SK-N-SH (cell line): ENCODE measurements at regions not wholly inside any gene's neighbourhood (a gene's known extent, or its start where the extent isn't known, plus 50 kb on each side); places are given as distances from the start of the nearest gene placed in this dataset.

Experiments
- CTCF ChIA-PET: fragments of 300-600, 350-600 bp; formaldehyde crosslinking; extraction: SDS; loops from one replicate; lab custom pipeline; 2021; lab: Yijun Ruan, JAX
- POLR2A ChIA-PET: fragments of 350-600 bp; sonication (Branson Sonifier 250); formaldehyde crosslinking; extraction: SDS; loops from one replicate; lab custom pipeline; 2020; ENCODE audit warnings: antibody characterized with exemption, inconsistent platforms; lab: Yijun Ruan, JAX
- DNase-seq: peaks from one replicate; pipeline ENCODE4 v3.0.0; 2012
- H2AFZ ChIP-seq: fragments of 200-600 bp; sonication (generic); 2 replicates; pipeline ENCODE4 v1.8.1; 2016; ENCODE audit warnings: antibody characterized with exemption, mild to moderate bottlenecking, low read depth
- H3F3A ChIP-seq: fragments of 200-600 bp; sonication (generic); replicated peaks from 2 replicates; pipeline ENCODE3; 2016; ENCODE audit warnings: antibody characterized with exemption, mild to moderate bottlenecking; ENCODE audit not compliant: insufficient read depth
- H3K27ac ChIP-seq, 2 experiments: fragments of 200-500 bp in 1 of 2; fragments of 200-600 bp in 1 of 2; sonication (Bioruptor generic) in 1 of 2; sonication (generic), shearing (Covaris generic) in 1 of 2; 2 replicates each; pipeline versions ENCODE4 v1.5.1 to v1.6.1; 2014 to 2016; ENCODE audit warnings: low read depth in 2 of 2, inconsistent platforms in 1 of 2, low read length in 1 of 2, mild to moderate bottlenecking in 1 of 2, mixed read lengths in 1 of 2
- H3K27me3 ChIP-seq: fragments of 200-600 bp; sonication (generic), shearing (Covaris generic); 2 replicates; pipeline ENCODE4 v1.6.1; 2016; ENCODE audit warnings: mixed run types; ENCODE audit not compliant: insufficient read depth
- H3K36me3 ChIP-seq, 2 experiments: fragments of 200-500 bp in 1 of 2; fragments of 200-600 bp in 1 of 2; sonication (Bioruptor generic) in 1 of 2; sonication (generic) in 1 of 2; replicated peaks in 1 of 2; 2 replicates each; pipeline versions ENCODE3 to v1.5.1; 2014 to 2016; ENCODE audit warnings: low read length in 1 of 2, mild to moderate bottlenecking in 1 of 2; ENCODE audit not compliant: insufficient read depth in 2 of 2, control insufficient read depth in 1 of 2
- H3K4me1 ChIP-seq, 2 experiments: fragments of 200-500 bp in 1 of 2; fragments of 200-600 bp in 1 of 2; sonication (Bioruptor generic) in 1 of 2; sonication (generic), shearing (Covaris generic) in 1 of 2; 2 replicates each; pipeline versions ENCODE4 v1.5.1 to v1.6.1; 2014 to 2016; ENCODE audit warnings: low read depth in 1 of 2, low read length in 1 of 2, mixed run types in 1 of 2; ENCODE audit not compliant: insufficient read depth in 2 of 2, control insufficient read depth in 1 of 2
- H3K4me2 ChIP-seq: fragments of 200-600 bp; sonication (generic), shearing (Covaris generic); 2 replicates; pipeline ENCODE4 v1.6.1; 2017; ENCODE audit warnings: mixed run types
- H3K4me3 ChIP-seq, 2 experiments: fragments of 200-500 bp in 1 of 2; fragments of 200-600 bp in 1 of 2; sonication (Bioruptor generic) in 1 of 2; sonication (generic), shearing (Covaris generic) in 1 of 2; 2 replicates each; pipeline versions ENCODE4 v1.5.1 to v1.8.1; 2014 to 2016; ENCODE audit warnings: low read depth in 2 of 2, inconsistent platforms in 1 of 2, low read length in 1 of 2, mild to moderate bottlenecking in 1 of 2, mixed read lengths in 1 of 2, moderate library complexity in 1 of 2
- H3K79me2 ChIP-seq: fragments of 200-600 bp; sonication (generic); 2 replicates; pipeline ENCODE4 v1.8.1; 2017; ENCODE audit warnings: mild to moderate bottlenecking; ENCODE audit not compliant: insufficient read depth
- H3K9ac ChIP-seq: fragments of 200-600 bp; sonication (generic); 2 replicates; pipeline ENCODE4 v1.6.1; 2017; ENCODE audit warnings: mixed run types
- H3K9me2 ChIP-seq: fragments of 200-600 bp; sonication (generic); 2 replicates; pipeline ENCODE4 v1.6.1; 2017; ENCODE audit warnings: mixed run types
- H3K9me3 ChIP-seq: fragments of 200-600 bp; sonication (generic); 2 replicates; pipeline ENCODE4 v1.6.1; 2017; ENCODE audit warnings: mixed run types, mild to moderate bottlenecking, moderate library complexity
- H4K20me1 ChIP-seq: fragments of 200-600 bp; sonication (generic); 2 replicates; pipeline ENCODE4 v1.6.1; 2017; ENCODE audit warnings: mild to moderate bottlenecking, mixed run types; ENCODE audit not compliant: insufficient read depth
- EP300 ChIP-seq, 2 experiments: IDR thresholded peaks; 2 replicates each; pipeline versions ENCODE4 v1.4.0 to v1.6.1; 2012; ENCODE audit warnings: borderline replicate concordance in 1 of 2, low read depth in 1 of 2, low read length in 1 of 2
- EZH2phosphoT487 ChIP-seq: fragments of 200-600 bp; sonication (generic); IDR thresholded peaks from 2 replicates; pipeline ENCODE4 v1.6.1; 2017; ENCODE audit warnings: low read depth, mixed run types, mild to moderate bottlenecking, antibody characterized with exemption, moderate library complexity, borderline replicate concordance
- FOXJ3 ChIP-seq: sonication (generic); formaldehyde crosslinking; IDR thresholded peaks from 2 replicates; pipeline ENCODE4 v1.5.1; 2020; ENCODE audit warnings: mild to moderate bottlenecking, missing genetic modification reagents
- FOXM1 ChIP-seq: IDR thresholded peaks from 2 replicates; pipeline ENCODE4 v1.4.0; 2012; ENCODE audit warnings: low read depth, mild to moderate bottlenecking
- GABPA ChIP-seq: IDR thresholded peaks from 2 replicates; pipeline ENCODE4 v1.4.0; 2012; ENCODE audit warnings: low read depth, mild to moderate bottlenecking
- MEF2A ChIP-seq: IDR thresholded peaks from 2 replicates; pipeline ENCODE4 v1.4.0; 2012; ENCODE audit warnings: low read depth, borderline replicate concordance
- POLR2AphosphoS5 ChIP-seq: IDR thresholded peaks from 2 replicates; pipeline ENCODE4 v1.6.1; 2012; ENCODE audit warnings: low read depth, low read length
- RAD21 ChIP-seq: IDR thresholded peaks from 2 replicates; pipeline ENCODE4 v1.6.1; 2012; ENCODE audit warnings: mild to moderate bottlenecking, low read length
- RCOR1 ChIP-seq: fragments of 150-350 bp; IDR thresholded peaks from 2 replicates; pipeline ENCODE4 v1.6.1; 2017; ENCODE audit warnings: antibody characterized with exemption, low read length
- REST ChIP-seq: IDR thresholded peaks from 2 replicates; pipeline ENCODE4 v1.6.1; 2012; ENCODE audit warnings: mild to moderate bottlenecking, low read depth, low read length, moderate library complexity
- RXRA ChIP-seq: IDR thresholded peaks from 2 replicates; pipeline ENCODE4 v1.4.0; 2012; ENCODE audit warnings: low read depth, mild to moderate bottlenecking, borderline replicate concordance
- TCF12 ChIP-seq: IDR thresholded peaks from 2 replicates; pipeline ENCODE4 v1.4.0; 2012
- TEAD4 ChIP-seq: IDR thresholded peaks from 2 replicates; pipeline ENCODE4 v1.4.0; 2012; ENCODE audit warnings: mild to moderate bottlenecking, borderline replicate concordance; ENCODE audit not compliant: insufficient read depth
- YY1 ChIP-seq: IDR thresholded peaks from 2 replicates; pipeline ENCODE4 v1.4.0; 2012; ENCODE audit warnings: low read depth, mild to moderate bottlenecking
- WGBS: methylation state at CpG from one replicate; pipeline ENCODE4 v1.1.6; 2017; ENCODE audit warnings: low lambda C conversion rate; 5-methylcytosine and 5-hydroxymethylcytosine counted together
- TF ChIP-seq, protein P1 (sequence below): IDR thresholded peaks from 2 replicates; pipeline ENCODE4 v1.4.0; 2012; ENCODE audit warnings: low read depth, borderline replicate concordance
- TF ChIP-seq, protein P2 (sequence below): IDR thresholded peaks from 2 replicates; pipeline ENCODE4 v1.4.0; 2012; ENCODE audit warnings: low read depth, borderline replicate concordance
- TF ChIP-seq, protein P3 (sequence below): IDR thresholded peaks from 2 replicates; pipeline ENCODE4 v1.4.0; 2012; ENCODE audit warnings: low read depth

GRCh38 chr12:73308747-73309146 lies 1036.6 kb downstream of the TRHDE start:
- TF ChIP-seq POLR2AphosphoS5: no peak
- no peak for TF ChIP-seq GABPA
- no peak for TF ChIP-seq TCF12
- TF ChIP-seq MEF2A: no peak
- no peak for TF ChIP-seq EZH2phosphoT487
- TF ChIP-seq, protein P1, sequence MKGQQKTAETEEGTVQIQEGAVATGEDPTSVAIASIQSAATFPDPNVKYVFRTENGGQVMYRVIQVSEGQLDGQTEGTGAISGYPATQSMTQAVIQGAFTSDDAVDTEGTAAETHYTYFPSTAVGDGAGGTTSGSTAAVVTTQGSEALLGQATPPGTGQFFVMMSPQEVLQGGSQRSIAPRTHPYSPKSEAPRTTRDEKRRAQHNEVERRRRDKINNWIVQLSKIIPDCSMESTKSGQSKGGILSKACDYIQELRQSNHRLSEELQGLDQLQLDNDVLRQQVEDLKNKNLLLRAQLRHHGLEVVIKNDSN: no peak
- TF ChIP-seq FOXM1: no peak
- TF ChIP-seq, protein P2, sequence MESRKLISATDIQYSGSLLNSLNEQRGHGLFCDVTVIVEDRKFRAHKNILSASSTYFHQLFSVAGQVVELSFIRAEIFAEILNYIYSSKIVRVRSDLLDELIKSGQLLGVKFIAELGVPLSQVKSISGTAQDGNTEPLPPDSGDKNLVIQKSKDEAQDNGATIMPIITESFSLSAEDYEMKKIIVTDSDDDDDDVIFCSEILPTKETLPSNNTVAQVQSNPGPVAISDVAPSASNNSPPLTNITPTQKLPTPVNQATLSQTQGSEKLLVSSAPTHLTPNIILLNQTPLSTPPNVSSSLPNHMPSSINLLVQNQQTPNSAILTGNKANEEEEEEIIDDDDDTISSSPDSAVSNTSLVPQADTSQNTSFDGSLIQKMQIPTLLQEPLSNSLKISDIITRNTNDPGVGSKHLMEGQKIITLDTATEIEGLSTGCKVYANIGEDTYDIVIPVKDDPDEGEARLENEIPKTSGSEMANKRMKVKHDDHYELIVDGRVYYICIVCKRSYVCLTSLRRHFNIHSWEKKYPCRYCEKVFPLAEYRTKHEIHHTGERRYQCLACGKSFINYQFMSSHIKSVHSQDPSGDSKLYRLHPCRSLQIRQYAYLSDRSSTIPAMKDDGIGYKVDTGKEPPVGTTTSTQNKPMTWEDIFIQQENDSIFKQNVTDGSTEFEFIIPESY: no peak
- TF ChIP-seq REST: no peak
- TF ChIP-seq RCOR1: no peak
- TF ChIP-seq RAD21: no peak
- TF ChIP-seq, protein P3, sequence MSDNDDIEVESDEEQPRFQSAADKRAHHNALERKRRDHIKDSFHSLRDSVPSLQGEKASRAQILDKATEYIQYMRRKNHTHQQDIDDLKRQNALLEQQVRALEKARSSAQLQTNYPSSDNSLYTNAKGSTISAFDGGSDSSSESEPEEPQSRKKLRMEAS: no peak
- no peak for TF ChIP-seq TEAD4
- TF ChIP-seq YY1: no peak
- no peak for TF ChIP-seq EP300 (IDR thresholded peaks at IDR 0.05; ENCODE audit: borderline replicate concordance in 1 of 2, low read depth in 1 of 2, low read length in 1 of 2)
- no peak for TF ChIP-seq RXRA
- no peak for TF ChIP-seq FOXJ3
- H3K4me1 ChIP-seq: no peaks in the 10 kb centered on the region
- DNase-seq: no peak
- no peaks in the 10 kb centered on the region for H3F3A ChIP-seq
- H3K9ac ChIP-seq: no peak overlapping the region
- no peak overlapping the region for H3K4me3 ChIP-seq
- no peak overlapping the region for H2AFZ ChIP-seq
- CTCF ChIA-PET: no interaction called here
- 0 out of 2 replicates have a peak, but pooled peaks cover 3% of the 10 kb centered on the region for H3K9me2 ChIP-seq
- no peaks in the 10 kb centered on the region for H4K20me1 ChIP-seq
- H3K79me2 ChIP-seq: no peaks in the 10 kb centered on the region
- no peaks in the 10 kb centered on the region for H3K9me3 ChIP-seq
- H3K36me3 ChIP-seq: no peaks in the 10 kb centered on the region
- POLR2A ChIA-PET: no interaction called here
- 4% methylated on average over 1 of the region's 1 CpG for WGBS
- no peak overlapping the region for H3K27ac ChIP-seq
- H3K27me3 ChIP-seq: no peaks in the 10 kb centered on the region
- no peak overlapping the region for H3K4me2 ChIP-seq
